OCI-LY3 (cell line): ENCODE measurements at regions not wholly inside any gene's neighbourhood (a gene's known extent, or its start where the extent isn't known, plus 50 kb on each side); places are given as distances from the start of the nearest gene placed in this dataset.

Source experiments
- H2AFZ ChIP-seq: fragments of 200-600, 300-600 bp; shearing (Covaris generic); 2 replicates; pipeline ENCODE4 v1.6.0; 2014; ENCODE audit warnings: antibody characterized with exemption, low read depth, low read length
- H3K27ac ChIP-seq: fragments of 200-600, 300-600 bp; sonication (generic); 2 replicates; pipeline ENCODE4 v1.5.1; 2014; ENCODE audit warnings: mild to moderate bottlenecking, low read length, moderate library complexity, mixed read lengths
- H3K27me3 ChIP-seq: fragments of 200-600, 300-600 bp; sonication (generic); 2 replicates; pipeline ENCODE4 v1.6.1; 2014; ENCODE audit warnings: low read depth, low read length, mixed read lengths
- H3K36me3 ChIP-seq: fragments of 200-600, 300-600 bp; sonication (generic); replicated peaks from 2 replicates; pipeline ENCODE3; 2014; ENCODE audit warnings: low read depth, low read length, mixed read lengths
- H3K4me1 ChIP-seq: fragments of 300-600, 200-600 bp; sonication (generic); 2 replicates; pipeline ENCODE4 v1.6.1; 2014; ENCODE audit warnings: low read length, mixed read lengths
- H3K4me2 ChIP-seq: fragments of 200-600, 300-600 bp; sonication (generic); 2 replicates; pipeline ENCODE4 v1.6.1; 2014; ENCODE audit warnings: low read length, mixed read lengths
- H3K4me3 ChIP-seq: fragments of 300-600, 200-600 bp; sonication (generic); 2 replicates; pipeline ENCODE4 v1.5.1; 2014; ENCODE audit warnings: antibody characterized with exemption, mild to moderate bottlenecking, low read length, moderate library complexity
- H3K79me2 ChIP-seq: fragments of 300-600, 200-600 bp; shearing (Covaris generic); 2 replicates; pipeline ENCODE4 v1.6.1; 2014; ENCODE audit warnings: mild to moderate bottlenecking, low read length, mixed read lengths
- H3K9ac ChIP-seq: fragments of 300-600, 200-600 bp; shearing (Covaris generic); 2 replicates; pipeline ENCODE4 v1.6.0; 2014; ENCODE audit warnings: mild to moderate bottlenecking, low read length, moderate library complexity
- H3K9me3 ChIP-seq: fragments of 200-600, 300-600 bp; shearing (Covaris generic); 2 replicates; pipeline ENCODE4 v1.6.1; 2014; ENCODE audit warnings: low read length, mixed read lengths; ENCODE audit not compliant: insufficient read depth
- H4K20me1 ChIP-seq: fragments of 200-600, 300-600 bp; sonication (generic); 2 replicates; pipeline ENCODE4 v1.6.1; 2016; ENCODE audit warnings: low read length, mixed read lengths; ENCODE audit not compliant: insufficient read depth
- EZH2phosphoT487 ChIP-seq: fragments of 200-600 bp; shearing (Covaris generic); IDR thresholded peaks from 2 replicates; pipeline ENCODE4 v1.6.1; 2018; ENCODE audit warnings: antibody characterized with exemption, mixed run types, low read depth
- TF ChIP-seq, protein P1 (sequence below): fragments of 200-600, 300-600 bp; sonication (generic); IDR thresholded peaks from 2 replicates; pipeline ENCODE4 v1.5.1; 2014; ENCODE audit warnings: antibody characterized with exemption, low read length, low read depth

DNA sequence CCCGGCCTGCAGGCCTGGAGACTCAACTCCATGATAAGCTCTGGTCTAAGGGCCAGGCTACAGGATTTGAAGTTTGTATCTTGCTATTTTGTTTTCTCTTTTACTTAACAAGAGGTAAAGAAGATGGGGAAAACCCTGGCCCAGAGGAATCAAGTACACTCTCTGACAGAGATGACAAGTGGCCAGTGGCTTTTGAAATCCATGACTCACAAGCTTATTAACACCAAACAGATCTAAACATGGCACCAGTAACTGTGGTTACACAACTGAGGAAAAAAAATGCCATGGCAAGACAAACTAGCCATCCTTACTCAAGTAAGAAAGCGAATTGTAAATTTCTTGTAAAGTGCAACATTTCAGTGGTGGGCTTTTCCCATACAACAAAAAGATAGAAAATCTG lies 72.6 kb upstream of the SERTM1 start:
- Histone ChIP-seq H2AFZ (no peak overlapping the region), H3K4me2 (no peak overlapping the region), H3K79me2 (no peaks in the 10 kb centered on the region), H3K9me3 (no peaks in the 10 kb centered on the region; the same call in 1 of the 2 replicates), H3K27me3 (no peaks in the 10 kb centered on the region), H3K27ac (no peak overlapping the region), H3K4me1 (no peaks in the 10 kb centered on the region), H3K36me3 (no peaks in the 10 kb centered on the region), H3K9ac (no peak overlapping the region), H3K4me3 (no peak overlapping the region), H4K20me1 (no peaks in the 10 kb centered on the region)
- TF ChIP-seq EZH2phosphoT487: no peak
- TF ChIP-seq, protein P1, sequence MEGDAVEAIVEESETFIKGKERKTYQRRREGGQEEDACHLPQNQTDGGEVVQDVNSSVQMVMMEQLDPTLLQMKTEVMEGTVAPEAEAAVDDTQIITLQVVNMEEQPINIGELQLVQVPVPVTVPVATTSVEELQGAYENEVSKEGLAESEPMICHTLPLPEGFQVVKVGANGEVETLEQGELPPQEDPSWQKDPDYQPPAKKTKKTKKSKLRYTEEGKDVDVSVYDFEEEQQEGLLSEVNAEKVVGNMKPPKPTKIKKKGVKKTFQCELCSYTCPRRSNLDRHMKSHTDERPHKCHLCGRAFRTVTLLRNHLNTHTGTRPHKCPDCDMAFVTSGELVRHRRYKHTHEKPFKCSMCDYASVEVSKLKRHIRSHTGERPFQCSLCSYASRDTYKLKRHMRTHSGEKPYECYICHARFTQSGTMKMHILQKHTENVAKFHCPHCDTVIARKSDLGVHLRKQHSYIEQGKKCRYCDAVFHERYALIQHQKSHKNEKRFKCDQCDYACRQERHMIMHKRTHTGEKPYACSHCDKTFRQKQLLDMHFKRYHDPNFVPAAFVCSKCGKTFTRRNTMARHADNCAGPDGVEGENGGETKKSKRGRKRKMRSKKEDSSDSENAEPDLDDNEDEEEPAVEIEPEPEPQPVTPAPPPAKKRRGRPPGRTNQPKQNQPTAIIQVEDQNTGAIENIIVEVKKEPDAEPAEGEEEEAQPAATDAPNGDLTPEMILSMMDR: no peak

DNA sequence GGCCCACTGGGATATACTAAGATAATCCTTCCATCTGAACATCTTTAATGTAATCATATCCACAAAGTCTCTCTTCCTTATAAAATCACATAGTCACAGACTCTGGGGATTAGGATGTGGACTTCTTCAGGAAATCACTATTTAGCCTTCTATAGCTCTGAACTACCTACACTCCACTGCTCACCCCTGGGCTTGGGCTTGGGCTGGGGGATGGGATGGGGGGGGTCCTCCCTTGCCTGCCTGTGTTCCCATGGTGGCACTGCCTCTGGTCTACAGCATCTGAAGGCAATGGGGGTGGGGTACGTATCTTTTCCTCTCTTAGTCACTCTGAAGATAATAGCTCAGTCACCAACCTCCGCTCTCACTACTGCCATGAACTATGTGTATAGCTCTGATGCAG lies 67.8 kb upstream of the SERTM1 start:
- no peak overlapping the region for H2AFZ ChIP-seq
- no peaks in the 10 kb centered on the region for H3K36me3 ChIP-seq
- no peak overlapping the region for H3K9ac ChIP-seq
- no peaks in the 10 kb centered on the region for H3K9me3 ChIP-seq
- H3K79me2 ChIP-seq: no peaks in the 10 kb centered on the region
- H3K4me1 ChIP-seq: no peaks in the 10 kb centered on the region
- no peak overlapping the region for H3K4me3 ChIP-seq
- no peak overlapping the region for H3K27ac ChIP-seq
- no peaks in the 10 kb centered on the region for H4K20me1 ChIP-seq
- H3K4me2 ChIP-seq: no peak overlapping the region
- TF ChIP-seq EZH2phosphoT487: no peak
- TF ChIP-seq, protein P1: no peak
- peaks cover 9% of the 10 kb centered on the region; the same call in 1 of the 2 replicates for H3K27me3 ChIP-seq

DNA sequence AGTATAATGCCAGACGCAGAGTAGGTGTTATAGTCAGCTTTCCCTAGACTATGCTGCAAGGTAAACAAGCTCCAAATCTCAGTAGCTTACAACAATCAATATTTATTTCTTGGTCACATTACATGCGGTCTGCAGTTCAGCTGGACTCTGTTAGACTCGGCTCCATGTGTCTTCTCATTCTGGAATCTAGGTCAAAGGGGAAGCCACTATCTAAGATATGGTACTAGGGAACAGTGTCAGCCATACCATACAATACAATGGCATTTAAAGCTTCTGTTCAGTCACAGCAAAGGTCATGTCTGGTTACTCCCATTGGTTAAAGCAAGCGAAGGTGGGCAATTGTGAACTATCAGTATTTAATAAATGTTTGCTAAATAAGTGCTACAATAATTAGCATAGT lies 65.3 kb upstream of the SERTM1 start:
- no peak overlapping the region for H3K9ac ChIP-seq
- H3K79me2 ChIP-seq: no peaks in the 10 kb centered on the region
- H3K9me3 ChIP-seq: no peaks in the 10 kb centered on the region
- no peaks in the 10 kb centered on the region for H4K20me1 ChIP-seq
- H3K27ac ChIP-seq: no peak overlapping the region
- H3K4me1 ChIP-seq: no peaks in the 10 kb centered on the region
- no peak overlapping the region for H3K4me2 ChIP-seq
- TF ChIP-seq, protein P1: no peak
- no peak for TF ChIP-seq EZH2phosphoT487
- H3K27me3 ChIP-seq: peaks cover 14% of the 10 kb centered on the region; the same call in 1 of the 2 replicates
- H3K36me3 ChIP-seq: no peaks in the 10 kb centered on the region
- H2AFZ ChIP-seq: no peak overlapping the region
- H3K4me3 ChIP-seq: no peak overlapping the region

DNA sequence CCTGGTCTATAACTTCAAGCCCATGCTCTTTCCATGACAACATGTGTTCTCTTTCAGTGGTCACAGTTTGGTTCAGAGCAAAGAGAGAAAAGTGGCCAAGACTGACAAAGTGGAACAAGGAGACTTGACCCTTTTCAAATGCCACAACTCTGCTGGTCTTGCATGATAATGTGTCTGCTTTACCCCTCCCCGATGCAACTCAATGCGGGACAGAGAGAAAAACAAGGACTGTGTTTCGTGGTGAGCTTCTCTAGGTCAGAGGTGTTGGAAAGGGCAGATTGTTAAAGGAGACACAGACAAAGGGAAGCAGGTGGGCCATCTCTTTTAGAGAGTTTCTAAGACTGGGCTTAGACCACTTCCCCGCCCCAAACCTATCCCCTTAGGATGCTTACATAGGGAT lies 61.6 kb upstream of the SERTM1 start:
- Histone ChIP-seq H3K9ac (no peak overlapping the region), H3K36me3 (no peaks in the 10 kb centered on the region), H3K9me3 (no peaks in the 10 kb centered on the region), H3K4me2 (no peak overlapping the region), H4K20me1 (no peaks in the 10 kb centered on the region), H2AFZ (no peak overlapping the region), H3K4me1 (no peaks in the 10 kb centered on the region), H3K4me3 (no peak overlapping the region), H3K79me2 (no peaks in the 10 kb centered on the region), H3K27ac (no peak overlapping the region), H3K27me3 (peaks cover 14% of the 10 kb centered on the region; the same call in 1 of the 2 replicates)
- no peak for TF ChIP-seq EZH2phosphoT487
- TF ChIP-seq, protein P1: no peak
